HG03439 (cell line): ENCODE measurements at regions not wholly inside any gene's neighbourhood (a gene's known extent, or its start where the extent isn't known, plus 50 kb on each side); places are given as distances from the start of the nearest gene placed in this dataset.
"Not testable (repeated sequence)": the region's sequence is repeated elsewhere in the genome, so short reads cannot be mapped to it uniquely, and the experiment has no call there.

ENCODE experiments used
- ATAC-seq: cut with Tn5 transposase; IDR thresholded peaks from one replicate; pipeline ENCODE4 v1.9.1; 2021; ENCODE audit warnings: mild to moderate bottlenecking, moderate library complexity; ENCODE audit not compliant: unreplicated experiment

DNA sequence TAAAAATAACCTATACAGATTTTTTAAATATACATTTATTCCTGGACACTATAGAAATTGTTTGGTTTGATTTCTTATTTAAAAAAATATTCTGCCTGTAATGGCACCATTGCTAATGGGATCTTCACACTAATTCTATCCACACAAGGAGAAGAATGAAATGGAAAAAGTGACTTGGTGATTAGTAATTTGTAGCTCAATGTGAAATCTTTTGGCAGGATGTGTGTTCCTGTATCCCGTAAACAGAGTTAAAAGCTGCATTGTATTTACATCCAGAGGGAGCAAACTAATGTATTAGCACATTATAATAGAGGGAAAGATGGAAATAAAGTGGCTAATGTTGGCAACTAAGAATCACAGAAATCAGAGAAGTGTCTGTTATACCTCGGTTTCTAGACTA is 1455.3 kb upstream of the FLRT2 start:
- ATAC-seq = no peak

DNA sequence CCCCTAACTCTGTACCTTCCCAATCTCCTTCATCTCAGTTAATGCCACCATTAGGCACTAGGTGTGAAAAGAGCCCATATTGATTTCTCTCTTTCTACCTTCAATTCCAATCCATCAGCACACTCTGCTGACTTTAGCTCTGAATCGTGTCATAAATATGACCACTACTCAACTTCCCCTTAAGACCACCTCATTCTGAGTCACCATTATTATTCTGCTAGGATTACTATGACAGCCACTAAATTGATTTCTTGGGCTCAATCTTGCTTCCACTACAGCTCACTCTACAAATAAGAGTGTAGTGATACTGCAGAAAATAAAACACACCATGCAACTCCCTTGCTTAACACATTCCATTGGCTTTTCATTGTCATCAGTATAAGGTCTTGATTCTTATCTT is 1449.0 kb upstream of the FLRT2 start:
- no peak for ATAC-seq

DNA sequence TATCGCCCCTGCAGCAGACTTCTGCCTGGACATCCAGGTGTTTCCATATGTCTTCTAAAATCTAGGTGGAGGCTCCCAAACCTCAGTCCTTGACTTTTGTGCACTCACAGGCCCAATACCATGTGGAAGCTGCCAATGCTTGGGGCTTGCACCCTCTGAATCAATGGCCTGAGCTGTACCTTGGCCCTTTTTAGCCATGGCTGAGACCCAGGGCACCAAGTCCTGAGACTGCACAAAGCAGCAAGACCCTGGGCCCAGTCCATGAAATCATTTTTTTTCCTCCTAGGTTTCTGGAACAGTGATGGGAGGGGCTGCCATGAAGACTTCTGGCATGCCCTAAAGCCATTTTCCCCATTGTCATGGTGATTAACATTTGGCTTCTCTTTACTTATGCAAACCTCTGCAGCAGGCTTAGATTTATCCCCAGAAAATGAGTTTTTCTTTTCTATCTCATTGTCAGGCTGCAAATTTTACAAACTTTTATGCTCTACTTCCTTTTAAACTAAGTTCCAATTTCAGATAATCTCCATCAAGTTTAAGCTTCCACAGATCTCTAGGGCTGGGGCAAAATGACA is 1445.8 kb upstream of the FLRT2 start:
- ATAC-seq = no peak

DNA sequence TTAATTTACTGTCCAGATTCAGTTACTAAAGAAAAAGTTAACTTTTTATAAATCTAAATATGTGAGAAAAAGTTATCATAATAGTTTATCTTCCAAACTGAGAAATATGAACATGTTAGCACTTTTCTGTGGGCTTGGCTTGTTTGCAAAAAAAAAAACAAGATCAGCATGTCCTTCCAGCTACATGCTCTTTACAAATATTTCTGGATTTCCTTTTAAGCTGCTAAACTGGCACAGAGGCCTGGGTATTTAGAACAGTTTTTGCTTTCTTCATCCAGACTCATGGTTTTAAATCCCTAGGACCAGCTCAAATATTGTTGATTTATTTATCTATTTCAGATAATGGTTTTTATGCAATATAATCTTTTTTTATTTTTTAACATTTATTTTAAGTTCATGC is 1444.5 kb upstream of the FLRT2 start:
- no peak for ATAC-seq

DNA sequence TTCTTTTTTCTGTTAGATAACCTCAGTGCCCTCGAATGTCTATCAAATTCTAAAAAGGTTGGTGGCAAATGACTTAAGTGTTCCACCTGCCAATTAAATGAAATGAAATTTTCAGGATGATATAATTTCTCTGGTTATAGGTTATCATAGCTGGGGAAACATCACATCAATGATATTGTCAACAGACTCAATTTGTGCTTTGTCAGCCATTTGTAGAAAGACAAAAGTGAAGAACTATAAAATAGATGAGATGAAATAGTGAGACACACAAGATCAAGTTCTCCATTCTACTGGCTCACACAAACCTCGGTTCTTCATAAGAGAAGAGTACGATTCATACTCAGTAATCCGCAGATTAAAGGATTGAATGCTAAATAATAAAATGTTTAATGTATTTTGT is 1443.2 kb upstream of the FLRT2 start:
- ATAC-seq = no peak

DNA sequence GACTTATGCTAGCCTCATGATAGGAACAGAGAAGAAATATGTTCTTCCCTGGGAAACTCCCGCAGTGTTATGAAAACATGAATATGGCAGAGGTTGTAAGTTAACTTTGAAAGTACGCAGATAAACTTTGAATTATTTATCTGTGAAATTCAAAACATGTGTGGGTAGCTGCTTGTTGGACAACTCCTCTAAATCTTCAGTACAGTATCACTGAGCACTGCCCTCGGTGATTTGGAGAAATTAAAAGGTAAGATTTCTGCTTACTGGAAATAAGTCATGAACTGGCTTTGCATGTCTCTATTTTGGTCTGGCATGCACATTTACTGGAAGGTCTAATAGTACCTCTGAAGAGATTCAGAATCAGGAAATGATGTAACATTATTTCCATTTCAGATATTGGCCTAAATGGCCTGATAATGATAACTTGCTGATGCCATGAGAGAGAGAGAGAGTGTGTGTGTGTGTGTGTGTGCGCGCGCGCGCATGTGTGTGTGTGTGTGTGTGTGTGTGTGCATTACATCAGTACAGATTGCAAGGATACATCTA is 1441.9 kb upstream of the FLRT2 start:
- ATAC-seq = no peak

DNA sequence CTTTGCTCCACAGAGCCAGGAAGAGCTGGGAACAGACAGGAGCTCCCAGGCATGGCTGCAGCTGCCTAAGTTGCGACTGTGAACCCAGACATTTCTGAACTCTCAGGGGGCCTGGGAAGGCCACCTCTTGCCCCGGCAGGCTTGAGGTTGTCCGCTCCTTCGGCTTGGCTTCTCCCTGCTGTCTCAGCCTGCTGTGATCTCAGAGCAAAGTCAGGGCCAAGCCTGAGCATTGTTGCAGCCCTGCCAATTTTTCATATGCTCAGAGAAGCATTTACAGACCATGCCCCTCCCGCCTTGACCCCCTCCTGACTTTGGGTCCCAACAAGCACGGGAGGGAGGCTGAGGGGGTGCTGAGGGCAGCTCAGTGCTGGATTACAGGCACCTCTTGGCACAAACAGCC is 1439.1 kb upstream of the FLRT2 start:
- no peak for ATAC-seq

DNA sequence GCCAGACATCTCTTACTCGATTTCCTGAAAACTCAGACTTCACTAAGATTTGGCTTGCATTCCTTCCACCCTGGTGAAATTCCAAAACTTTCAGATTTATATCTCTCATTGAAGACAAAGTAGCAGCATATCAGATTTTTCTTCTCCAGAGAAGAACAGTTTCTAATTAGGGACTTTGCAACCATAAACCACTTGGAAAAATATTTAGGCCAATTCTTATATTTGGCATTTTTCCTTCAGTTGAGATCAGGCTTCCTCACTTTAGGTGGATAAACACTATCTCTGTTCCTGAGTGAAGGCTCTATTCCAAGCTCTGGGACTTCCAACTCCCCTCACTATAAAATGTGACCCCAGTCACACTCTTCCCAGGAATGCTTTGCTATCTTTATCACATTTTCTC is 1434.3 kb upstream of the FLRT2 start:
- no peak for ATAC-seq

DNA sequence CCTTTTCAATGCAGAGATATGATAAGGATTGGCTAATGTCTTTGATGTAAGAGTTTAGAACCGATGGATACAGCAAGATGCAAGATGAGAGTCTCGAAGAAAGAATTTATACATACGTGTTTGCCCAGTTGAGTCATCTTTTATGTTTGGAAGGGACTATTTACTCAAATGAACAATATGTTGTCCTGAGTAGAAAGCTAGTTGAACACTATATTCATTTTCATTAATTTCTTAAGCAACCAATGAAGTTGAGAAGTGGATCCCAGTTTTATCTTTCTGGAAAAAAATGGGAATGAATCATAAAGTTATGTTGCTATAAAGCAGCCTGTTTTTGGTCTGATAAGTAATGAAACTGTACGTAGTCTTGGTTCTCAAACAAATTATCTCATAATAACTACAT is 1431.7 kb upstream of the FLRT2 start:
- no peak for ATAC-seq

DNA sequence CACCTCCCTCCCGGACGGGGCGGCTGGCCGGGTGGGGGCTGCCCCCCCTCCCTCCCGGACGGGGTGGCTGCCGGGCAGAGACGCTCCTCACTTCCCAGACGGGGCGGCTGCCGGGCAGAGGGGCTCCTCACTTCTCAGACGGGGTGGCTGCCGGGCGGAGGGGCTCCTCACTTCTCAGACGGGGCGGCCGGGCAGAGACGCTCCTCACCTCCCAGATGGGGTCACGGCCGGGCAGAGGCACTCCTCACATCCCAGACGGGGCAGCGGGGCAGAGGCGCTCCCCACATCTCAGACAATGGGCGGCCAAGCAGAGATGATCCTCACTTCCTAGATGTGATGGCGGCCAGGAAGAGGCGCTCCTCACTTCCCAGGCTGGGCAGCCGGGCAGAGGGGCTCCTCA is 1430.4 kb upstream of the FLRT2 start:
- ATAC-seq = not testable (repeated sequence)

DNA sequence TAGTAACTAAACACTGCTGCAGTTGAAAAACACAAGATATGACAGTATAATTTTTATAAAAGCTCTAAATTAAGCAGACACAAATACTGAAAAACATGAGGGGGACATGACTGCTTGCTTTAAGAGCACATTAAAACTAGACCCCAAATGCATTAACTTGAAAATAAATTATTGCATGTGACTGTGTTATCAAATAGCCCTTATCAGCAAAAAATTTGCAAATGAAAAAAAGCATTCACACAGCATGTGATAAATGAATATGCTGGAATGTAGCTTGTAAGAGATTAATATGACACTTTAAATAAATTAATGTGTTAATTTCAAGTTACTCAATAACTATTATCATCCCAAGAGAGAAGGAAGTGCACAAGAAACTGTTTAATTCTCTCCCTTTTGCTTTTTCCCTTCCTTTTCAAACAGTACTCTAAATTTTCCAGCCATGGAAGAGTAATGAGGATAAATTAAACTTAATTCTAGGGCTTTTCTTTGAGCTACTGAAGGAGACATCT is 1422.1 kb upstream of the FLRT2 start:
- ATAC-seq = no peak

DNA sequence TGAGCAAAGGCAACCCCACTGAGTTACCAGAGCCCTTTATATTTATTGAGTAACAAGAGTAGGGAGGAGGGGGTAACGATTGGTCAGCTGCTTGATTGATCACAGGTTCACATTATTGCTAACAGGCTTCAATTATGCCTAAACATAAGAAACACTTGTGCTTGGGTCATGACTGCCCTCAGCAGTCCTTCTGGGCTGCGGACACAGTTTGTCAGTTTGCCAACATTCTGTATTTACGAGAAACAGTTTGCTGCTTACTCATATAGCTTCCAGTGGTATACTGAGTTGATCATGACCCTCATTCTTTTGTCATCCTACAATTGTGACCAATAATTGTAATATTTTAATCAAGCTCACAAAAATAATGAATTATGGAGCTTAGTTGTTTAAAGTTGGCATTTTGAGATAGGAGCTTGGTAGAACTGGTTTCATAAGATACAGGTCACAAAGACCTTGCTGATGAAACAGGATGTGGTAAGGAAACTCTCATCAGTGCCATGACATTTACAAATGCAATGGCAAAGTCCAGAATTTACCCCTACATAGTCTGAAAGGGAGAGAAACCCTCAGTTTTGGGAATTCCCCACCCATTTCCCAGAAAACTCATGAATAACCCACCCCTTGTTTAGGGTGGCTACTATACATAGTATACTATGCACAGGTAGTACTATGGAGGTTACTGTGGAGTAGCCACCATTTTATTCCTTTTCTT is 1421.0 kb upstream of the FLRT2 start:
- ATAC-seq = no peak

DNA sequence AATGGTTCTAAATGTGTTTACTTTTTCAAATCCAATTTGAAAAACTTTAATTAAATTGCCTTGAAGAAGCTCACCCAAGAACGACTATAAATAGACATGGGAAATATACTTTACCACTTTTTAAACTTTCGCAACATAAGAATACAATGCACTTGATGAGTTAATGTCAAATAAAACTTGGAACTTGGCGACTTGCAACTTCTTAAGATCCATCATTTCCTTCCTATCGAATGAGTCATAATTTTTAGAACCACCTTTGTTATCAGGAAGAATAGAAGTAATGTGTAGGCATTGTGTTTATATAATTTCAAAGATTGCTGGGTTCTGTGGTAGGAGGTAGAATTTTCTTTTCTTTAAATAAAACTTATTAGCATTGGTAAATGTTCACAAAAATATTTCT is 1417.4 kb upstream of the FLRT2 start:
- ATAC-seq = no peak

DNA sequence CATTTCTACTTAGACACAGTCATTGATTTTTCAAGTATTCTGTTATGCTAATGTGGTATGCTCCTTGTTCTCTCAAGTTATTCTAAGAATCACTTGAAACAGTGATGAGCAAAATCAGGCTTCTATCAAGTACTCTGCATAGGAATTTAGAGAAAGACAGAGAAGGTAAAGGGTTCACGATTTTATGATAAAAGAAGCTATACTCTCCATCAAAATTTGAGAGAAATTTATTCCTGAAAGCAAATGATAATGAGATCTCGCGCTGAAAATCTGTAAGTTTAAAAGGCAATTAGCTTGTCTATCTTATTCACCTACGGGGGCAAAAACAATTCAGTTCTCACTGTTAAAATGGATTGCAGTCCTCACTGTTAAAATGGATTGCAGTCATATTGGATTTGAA is 1404.3 kb upstream of the FLRT2 start:
- no peak for ATAC-seq

DNA sequence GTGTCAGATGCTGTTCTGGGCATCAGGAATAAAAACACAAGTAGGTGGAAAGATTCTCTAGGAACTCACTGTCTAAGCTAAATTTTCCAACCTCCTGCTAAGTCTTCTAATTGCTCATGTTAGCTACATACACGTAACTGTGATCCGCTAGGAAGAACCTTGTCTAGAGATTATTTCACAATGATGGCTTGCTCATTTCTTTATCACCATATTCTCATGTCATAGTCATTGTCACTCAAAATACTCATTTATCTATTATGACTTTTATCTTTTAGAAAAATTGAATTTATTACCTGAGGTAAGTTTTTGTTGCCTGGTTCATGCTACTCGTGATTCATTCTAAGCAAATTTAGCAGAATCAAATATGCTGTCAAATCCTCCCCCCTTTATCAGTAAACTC is 1402.4 kb upstream of the FLRT2 start:
- no peak for ATAC-seq

DNA sequence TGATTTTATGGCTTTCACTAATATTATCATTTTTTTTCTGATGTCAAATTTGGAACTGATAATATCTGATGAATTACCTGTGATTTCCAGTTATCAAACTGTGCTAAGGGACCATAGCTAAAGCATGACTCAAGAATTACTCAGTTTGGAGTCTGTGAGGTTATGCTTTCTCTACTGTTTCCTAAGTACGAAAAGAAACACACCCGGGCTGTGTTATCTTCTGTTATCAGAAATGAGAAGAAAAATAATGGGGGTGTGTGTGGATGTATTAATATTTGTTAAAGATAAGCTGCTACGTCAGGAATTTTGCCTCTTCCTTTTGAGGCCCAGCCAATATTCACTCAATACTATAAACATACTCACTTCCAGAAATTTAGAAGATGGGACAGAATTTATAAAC is 1401.9 kb upstream of the FLRT2 start:
- no peak for ATAC-seq

DNA sequence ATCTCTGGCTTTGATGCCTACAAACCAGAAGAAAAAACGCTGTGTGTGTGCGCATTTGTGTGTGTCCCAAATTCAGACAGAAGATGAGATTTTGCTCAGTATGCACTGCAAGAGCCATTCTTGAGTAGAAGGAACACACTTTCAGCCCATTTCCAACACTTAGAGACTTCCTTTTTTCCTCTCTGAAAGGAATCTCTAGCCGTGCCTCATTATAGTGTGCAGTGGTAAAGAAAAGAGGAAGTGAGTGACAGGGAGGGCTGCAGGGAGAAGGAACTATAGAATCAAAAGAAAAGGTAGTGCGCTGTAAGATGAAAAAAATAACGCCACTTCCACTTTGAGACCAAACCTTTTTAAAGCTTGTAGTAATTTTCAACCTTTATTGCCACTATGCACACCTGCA is 1400.9 kb upstream of the FLRT2 start:
- ATAC-seq = no peak

DNA sequence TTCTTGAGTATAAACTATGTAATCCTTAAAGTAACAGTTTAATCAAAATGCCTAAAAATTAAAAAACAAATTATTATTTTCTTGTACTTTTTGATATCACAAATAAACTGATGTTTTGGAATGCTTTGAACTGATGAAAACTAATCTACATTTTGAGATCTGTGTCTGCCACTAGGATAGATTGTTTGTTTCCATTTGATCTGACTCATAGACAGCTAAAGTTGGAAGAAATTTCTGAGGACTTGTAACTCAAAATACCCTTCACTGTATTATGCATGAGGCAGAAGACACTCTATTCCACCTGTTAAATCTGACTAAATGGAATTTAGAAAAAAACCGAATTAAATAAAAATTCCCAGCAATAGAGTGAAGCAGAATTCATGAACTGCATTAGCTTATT is 1400.0 kb upstream of the FLRT2 start:
- no peak for ATAC-seq

DNA sequence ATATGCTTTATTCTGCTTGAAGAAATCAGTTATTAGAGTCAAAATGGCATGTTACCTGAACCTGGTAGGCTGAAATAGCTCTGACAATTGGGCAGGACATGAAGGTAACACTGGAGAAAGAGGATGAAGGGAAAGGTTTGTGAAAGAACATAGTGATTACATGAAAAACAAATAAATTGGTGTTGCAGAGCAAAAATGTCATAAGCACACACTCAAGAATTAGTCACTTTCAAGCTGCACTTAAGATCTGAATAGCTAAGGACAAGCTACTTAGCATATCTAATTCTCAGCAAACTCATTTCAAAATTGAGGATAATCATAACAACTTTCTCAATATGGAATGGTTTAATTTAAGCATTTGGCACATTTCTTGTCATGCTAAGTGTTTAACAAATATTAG is 1398.0 kb upstream of the FLRT2 start:
- no peak for ATAC-seq

DNA sequence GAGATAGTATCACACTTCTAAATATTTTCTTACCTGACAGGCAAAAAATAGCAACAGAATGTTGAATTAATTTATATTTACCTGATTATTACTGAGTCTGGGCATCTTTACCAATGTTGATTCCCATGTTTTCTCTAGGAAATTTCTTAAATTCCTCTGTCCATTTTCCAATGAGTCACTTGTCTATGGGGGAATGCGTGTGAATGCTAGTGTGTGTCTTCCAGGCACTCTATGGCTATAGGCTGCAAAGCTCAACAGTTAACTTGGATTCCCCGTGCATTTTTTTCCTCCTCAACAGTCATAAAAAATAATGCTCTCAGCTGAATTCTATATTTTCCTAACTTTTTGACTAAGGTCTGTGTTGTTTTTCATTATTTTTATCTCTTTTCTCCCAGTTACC is 1385.8 kb upstream of the FLRT2 start:
- ATAC-seq = no peak

DNA sequence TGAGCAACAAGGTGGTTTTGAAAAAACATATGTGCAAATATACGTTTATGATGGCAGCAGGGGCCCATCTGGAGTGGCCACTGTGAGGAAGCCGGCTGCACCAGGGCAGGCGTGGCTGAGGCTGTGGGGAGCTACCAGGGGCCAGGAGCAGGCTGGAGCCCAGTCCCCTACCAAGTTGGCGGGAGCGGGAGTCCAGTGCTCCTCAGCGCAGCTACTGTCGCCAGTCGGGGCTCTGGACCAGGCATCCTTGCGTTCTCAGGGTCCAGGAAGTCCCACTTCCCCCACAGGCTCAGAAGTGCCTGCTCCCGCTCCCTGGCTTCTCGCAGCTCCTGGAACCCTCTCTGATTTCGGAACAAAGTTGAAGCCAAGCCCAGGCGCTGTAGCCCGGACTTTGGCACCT is 1377.5 kb upstream of the FLRT2 start:
- ATAC-seq = no peak

DNA sequence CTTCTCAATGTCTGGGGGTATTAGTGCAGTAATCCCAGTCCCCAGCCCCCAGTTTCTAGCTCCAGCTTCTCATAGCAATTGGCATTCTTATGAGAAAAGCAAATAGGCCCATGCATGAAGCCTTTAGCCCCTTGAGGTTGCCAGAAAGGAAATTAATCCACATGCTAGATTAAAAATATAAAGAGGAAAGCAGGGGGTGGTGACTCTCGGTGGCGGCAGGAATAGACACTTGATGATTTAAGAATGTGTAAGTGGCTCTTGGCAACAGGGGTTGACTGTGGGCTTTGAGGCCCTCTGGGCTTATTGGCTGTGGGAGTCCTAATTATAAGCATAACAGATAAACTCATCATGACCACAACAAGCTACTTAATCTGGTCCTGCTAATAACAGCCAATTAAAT is 1367.3 kb upstream of the FLRT2 start:
- no peak for ATAC-seq

DNA sequence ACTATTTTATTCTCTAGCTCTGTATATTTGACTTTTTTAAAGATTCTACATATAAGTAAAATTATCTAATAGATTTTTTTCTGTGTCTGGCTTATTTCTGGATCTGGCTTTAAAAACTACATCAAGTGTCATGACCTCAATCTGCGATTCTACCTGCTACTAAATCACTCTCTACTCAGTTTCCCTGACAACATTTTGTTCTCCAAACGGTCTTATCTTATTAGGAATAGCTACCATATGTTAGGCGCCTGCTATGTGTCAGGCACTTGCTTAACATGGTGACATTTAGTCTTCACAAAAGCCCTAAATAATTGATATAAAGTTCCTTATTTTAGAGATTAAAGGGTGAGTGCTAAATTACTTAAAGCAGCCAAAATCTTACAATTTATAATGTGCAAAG is 1362.9 kb upstream of the FLRT2 start:
- ATAC-seq = no peak
